IMR-90 (cell line): ENCODE measurements at regions not wholly inside any gene's neighbourhood (a gene's known extent, or its start where the extent isn't known, plus 50 kb on each side); places are given as distances from the start of the nearest gene placed in this dataset.

Experiments
- ATAC-seq: fragments of 200-7000 bp; cut with Tn5 transposase; 2 replicates; pipeline ENCODE4 v1.9.1; 2020; ENCODE audit warnings: low read depth, mild to moderate bottlenecking, moderate library complexity
- BruUV-seq: library from RNA; stranded (reverse); fragments of 400-500 nt; replicated peaks from 2 replicates; lab custom pipeline; 2021; lab: Mats Ljungman, UMichigan
- CTCF ChIA-PET: fragments of 300-600 bp; formaldehyde crosslinking; extraction: SDS; loops from one replicate; lab custom pipeline; 2021; ENCODE audit warnings: antibody characterized with exemption; lab: Yijun Ruan, JAX
- POLR2A ChIA-PET: fragments of 300-600 bp; sonication (Branson Sonifier 250); formaldehyde crosslinking; loops from one replicate; lab custom pipeline; 2022; ENCODE audit warnings: antibody characterized with exemption; ENCODE audit not compliant: unreplicated experiment; lab: Charles Lee
- DNase-seq: peaks from one replicate; pipeline ENCODE4 v3.0.0; 2013
- H2AFZ ChIP-seq: replicated peaks from 2 replicates; pipeline ENCODE3; 2013; ENCODE audit warnings: low read length, mild to moderate bottlenecking; ENCODE audit not compliant: poor library complexity
- H2AK5ac ChIP-seq: 2 replicates; pipeline ENCODE4 v1.6.1; 2013; ENCODE audit warnings: low read depth, low read length, inconsistent platforms
- H2AK9ac ChIP-seq: replicated peaks from 2 replicates; pipeline ENCODE3; 2013; ENCODE audit warnings: mild to moderate bottlenecking, low read depth, low read length, moderate library complexity; ENCODE audit not compliant: poor library complexity
- H2BK120ac ChIP-seq: 2 replicates; pipeline ENCODE4 v1.6.1; 2013; ENCODE audit warnings: low read depth, low read length, inconsistent platforms
- H2BK15ac ChIP-seq: 3 replicates; pipeline ENCODE4 v1.6.1; 2013; ENCODE audit warnings: low read depth, low read length, inconsistent platforms
- H2BK20ac ChIP-seq: 2 replicates; pipeline ENCODE4 v1.6.1; 2013; ENCODE audit warnings: low read depth, mild to moderate bottlenecking, inconsistent platforms, low read length, moderate library complexity
- H2BK5ac ChIP-seq: 2 replicates; pipeline ENCODE4 v1.6.1; 2013; ENCODE audit warnings: mild to moderate bottlenecking, low read depth, low read length, inconsistent platforms; ENCODE audit not compliant: poor library complexity, severe bottlenecking
- H3K14ac ChIP-seq: replicated peaks from 2 replicates; pipeline ENCODE4 v1.6.1; 2013; ENCODE audit warnings: low read depth, low read length, inconsistent platforms
- H3K18ac ChIP-seq: 2 replicates; pipeline ENCODE4 v1.6.1; 2013; ENCODE audit warnings: low read depth, low read length, control low read depth
- H3K23ac ChIP-seq: 2 replicates; pipeline ENCODE4 v1.6.1; 2013; ENCODE audit warnings: low read depth, low read length, inconsistent platforms
- H3K27ac ChIP-seq: 2 replicates; pipeline ENCODE4 v1.5.1; 2013; ENCODE audit warnings: mild to moderate bottlenecking, control low read depth, low read length; ENCODE audit not compliant: insufficient read depth
- H3K27me3 ChIP-seq: 2 replicates; pipeline ENCODE4 v1.6.1; 2013; ENCODE audit warnings: low read length; ENCODE audit not compliant: control insufficient read depth, insufficient read depth
- H3K36me3 ChIP-seq: 2 replicates; pipeline ENCODE4 v1.6.1; 2013; ENCODE audit warnings: low read length, mixed read lengths; ENCODE audit not compliant: control insufficient read depth, insufficient read depth
- H3K4ac ChIP-seq: 2 replicates; pipeline ENCODE4 v1.6.1; 2013; ENCODE audit warnings: low read depth, low read length, inconsistent platforms
- H3K4me1 ChIP-seq: 2 replicates; pipeline ENCODE4 v1.6.1; 2013; ENCODE audit warnings: low read length, mixed read lengths; ENCODE audit not compliant: control insufficient read depth, insufficient read depth
- H3K4me2 ChIP-seq: 2 replicates; pipeline ENCODE4 v1.6.1; 2013; ENCODE audit warnings: low read depth, mild to moderate bottlenecking, control low read depth, low read length, moderate library complexity
- H3K4me3 ChIP-seq: 2 replicates; pipeline ENCODE4 v1.5.1; 2013; ENCODE audit warnings: low read depth, mild to moderate bottlenecking, control low read depth, low read length, moderate library complexity; ENCODE audit not compliant: insufficient read depth
- H3K56ac ChIP-seq: 2 replicates; pipeline ENCODE4 v1.6.1; 2013; ENCODE audit warnings: low read length, inconsistent platforms; ENCODE audit not compliant: insufficient read depth; ENCODE audit errors: extremely low read depth
- H3K79me1 ChIP-seq, 2 experiments: 2 replicates each; pipeline ENCODE4 v1.6.1; 2013; ENCODE audit warnings: low read length in 2 of 2, inconsistent platforms in 1 of 2, low read depth in 1 of 2
- H3K9ac ChIP-seq: 2 replicates; pipeline ENCODE4 v1.6.1; 2013; ENCODE audit warnings: low read depth, low read length, control low read depth
- H3K9me1 ChIP-seq: 2 replicates; pipeline ENCODE4 v1.6.1; 2013; ENCODE audit warnings: low read length, inconsistent platforms; ENCODE audit not compliant: insufficient read depth
- H3K9me3 ChIP-seq: 2 replicates; pipeline ENCODE4 v1.6.1; 2013; ENCODE audit warnings: low read length; ENCODE audit not compliant: control insufficient read depth, insufficient read depth
- H4K20me1 ChIP-seq: 2 replicates; pipeline ENCODE4 v1.6.1; 2013; ENCODE audit warnings: low read length, inconsistent platforms; ENCODE audit not compliant: insufficient read depth
- H4K5ac ChIP-seq: 2 replicates; pipeline ENCODE4 v1.6.1; 2013; ENCODE audit warnings: mild to moderate bottlenecking, low read depth, low read length, control low read depth
- H4K8ac ChIP-seq, 2 experiments: 2 replicates each; pipeline ENCODE4 v1.6.1; 2013; ENCODE audit warnings: low read depth in 2 of 2, low read length in 2 of 2, control low read depth in 1 of 2, inconsistent platforms in 1 of 2
- H4K91ac ChIP-seq: 2 replicates; pipeline ENCODE4 v1.6.1; 2013; ENCODE audit warnings: low read depth, low read length, inconsistent platforms; ENCODE audit not compliant: insufficient read depth
- BHLHE40 ChIP-seq: fragments of 150-350 bp; IDR thresholded peaks from 2 replicates; pipeline ENCODE4 v1.6.1; 2016; ENCODE audit warnings: mild to moderate bottlenecking, low read depth, low read length
- CHD1 ChIP-seq: IDR thresholded peaks from 2 replicates; pipeline ENCODE4 v1.6.1; 2012; ENCODE audit warnings: low read depth, low read length, improper control_type of control experiment
- CTCF ChIP-seq: conservative IDR thresholded peaks from 2 replicates; pipeline ENCODE4 v1.5.1; 2012; ENCODE audit warnings: mild to moderate bottlenecking, low read depth, low read length, improper control_type of control experiment
- MAZ ChIP-seq: IDR thresholded peaks from 2 replicates; pipeline ENCODE4 v1.6.1; 2012; ENCODE audit warnings: low read depth, mild to moderate bottlenecking, low read length, improper control_type of control experiment, moderate library complexity, borderline replicate concordance
- NFE2L2 ChIP-seq: fragments of 150-350 bp; IDR thresholded peaks from 2 replicates; pipeline ENCODE4 v1.6.1; 2016; ENCODE audit warnings: low read depth, mild to moderate bottlenecking, low read length
- POLR2A ChIP-seq: IDR thresholded peaks from 2 replicates; pipeline ENCODE4 v1.6.1; 2012; ENCODE audit warnings: mild to moderate bottlenecking, low read depth, low read length
- RAD21 ChIP-seq: IDR thresholded peaks from 2 replicates; pipeline ENCODE4 v1.6.1; 2012; ENCODE audit warnings: low read length, improper control_type of control experiment
- SMC3 ChIP-seq: fragments of 150-350 bp; IDR thresholded peaks from 2 replicates; pipeline ENCODE4 v1.6.1; 2016; ENCODE audit warnings: low read depth, mild to moderate bottlenecking, antibody characterized with exemption, low read length, moderate library complexity
- USF2 ChIP-seq: fragments of 150-350 bp; IDR thresholded peaks from 2 replicates; pipeline ENCODE4 v1.6.1; 2017; ENCODE audit warnings: mild to moderate bottlenecking, antibody characterized with exemption, low read length, low read depth
- WGBS, 2 experiments: methylation state at CpG; one replicate each; pipeline versions ENCODE4 v1.1.5 to v1.1.7; 2013; ENCODE audit warnings: missing lambda C conversion rate in 2 of 2; ENCODE audit not compliant: insufficient read length in 1 of 2; ENCODE audit errors: extremely low coverage in 2 of 2; 5-methylcytosine and 5-hydroxymethylcytosine counted together
- dilution Hi-C: fragments of 300-500 bp; cut with HindIII; formaldehyde crosslinking; loops from one replicate; pipeline ENCODE4 v1.14.3; 2018; ENCODE audit warnings: low sequenced_read_pairs; ENCODE audit not compliant: unreplicated experiment
- in situ Hi-C: fragments of 300-500 bp; cut with MboI; formaldehyde crosslinking; loops from 3 replicates; pipeline ENCODE4 v1.14.3; 2019; ENCODE audit warnings: low sequenced_read_pairs, inconsistent platforms, mixed read lengths
- intact Hi-C: fragments of 100-400 bp; cut with micrococcal nuclease; formaldehyde crosslinking; loops from 2 replicates; pipeline ENCODE4 v1.10.0; 2022

GRCh38 chr17:77374170-77374936 lies 233.6 kb downstream of the SEC14L1 start:
- Histone ChIP-seq H2BK15ac (peak overlapping the region; percentile 36; the same call in 1 of the 3 replicates), H3K56ac (peak overlapping the region; percentile 76), H3K4me3 (peak overlapping the region; percentile 78), H2AFZ (peak overlapping the region; percentile 79), H4K8ac (peak overlapping the region; percentile 4 to 76; a peak in 3 of 4 replicates), H2BK120ac (peak overlapping the region; percentile 72), H3K23ac (peak overlapping the region; percentile 98), H2BK5ac (peak overlapping the region; percentile 85), H4K5ac (peak overlapping the region; percentile 42), H3K27me3 (no peaks in the 10 kb centered on the region), H3K18ac (peak overlapping the region; percentile 55), H2BK20ac (no peak overlapping the region), H4K91ac (peak overlapping the region; percentile 90), H3K36me3 (peaks cover 3% of the 10 kb centered on the region; the same call in 1 of the 2 replicates), H3K4me1 (peaks cover 50% of the 10 kb centered on the region), H3K9ac (peak overlapping the region; percentile 98), H4K20me1 (peaks cover 59% of the 10 kb centered on the region), H3K79me1 (peaks cover 8 to 79% of the 10 kb centered on the region in 2 experiments; a peak in 3 of 4 replicates), H3K4me2 (peak overlapping the region; percentile 82), H3K4ac (peak overlapping the region; percentile 91), H3K9me3 (no peaks in the 10 kb centered on the region), H2AK5ac (peak overlapping the region; percentile 92), H3K27ac (peak overlapping the region; percentile 94), H3K14ac (peak overlapping the region; percentile 91), H3K9me1 (peaks cover 34% of the 10 kb centered on the region), H2AK9ac (peak overlapping the region; percentile 99)
- in situ Hi-C loops (no loop called here), dilution Hi-C loops (no loop called here), intact Hi-C loops (loop anchor here (1.0 to 5.0 kb wide), 2 partner anchors 43 to 282 kb away; no protein-coding TSS in a partner anchor)
- CTCF ChIA-PET = interaction anchor here (0.6 to 1.4 kb wide), 3 partner anchors 53 to 88 kb away, joined by 3 to 4 read pairs (median 3); no protein-coding TSS in a partner anchor
- POLR2A ChIA-PET = interaction anchor here (0.6 kb wide), 1 partner anchor 43 kb away, joined by 3 read pairs; no protein-coding TSS in a partner anchor
- ATAC-seq = peak; percentile 53
- BruUV-seq = no TSS peak
- TF ChIP-seq BHLHE40 = 0 out of 2 replicates have a peak, but pooled peaks have one; percentile 24
- 0 out of 2 replicates have a peak, but pooled peaks have one; percentile 11 for TF ChIP-seq USF2
- TF ChIP-seq MAZ = peak; percentile 78
- no peak for TF ChIP-seq CHD1
- TF ChIP-seq POLR2A = peak; percentile 75
- TF ChIP-seq SMC3 = peak; percentile 28
- peak; percentile 42; the same call in 1 of the 2 replicates for TF ChIP-seq RAD21
- no peak for TF ChIP-seq NFE2L2
- peak; percentile 43 for TF ChIP-seq CTCF
- 0% methylated on average over 13 of the region's 34 CpGs; no CpG with 5 or more reads in 1 of the 2 experiments for WGBS, 2 experiments
- DNase-seq = peak; percentile 86
